NT2/D1 (cell line): ENCODE measurements at regions not wholly inside any gene's neighbourhood (a gene's known extent, or its start where the extent isn't known, plus 50 kb on each side); places are given as distances from the start of the nearest gene placed in this dataset.

Experiments
- SUZ12 ChIP-seq: IDR thresholded peaks from 2 replicates; pipeline ENCODE4 v1.6.1; 2011; ENCODE audit not compliant: insufficient read length, insufficient read depth; ENCODE audit errors: extremely low read depth
- YY1 ChIP-seq: IDR thresholded peaks from 2 replicates; pipeline ENCODE4 v1.6.1; 2011; ENCODE audit not compliant: insufficient read length, insufficient read depth
- ZNF274 ChIP-seq: IDR thresholded peaks from 2 replicates; pipeline ENCODE4 v1.6.1; 2011; ENCODE audit warnings: mild to moderate bottlenecking, low read depth, low read length

GRCh38 chr4:108335081-108335480 is 166.3 kb upstream of the LEF1 start:
- TF ChIP-seq SUZ12 (no peak), ZNF274 (no peak), YY1 (no peak)
